Heart right ventricle (tissue), 16 donors: ENCODE measurements at regions not wholly inside any gene's neighbourhood (a gene's known extent, or its start where the extent isn't known, plus 50 kb on each side); places are given as distances from the start of the nearest gene placed in this dataset.
"Not testable (repeated sequence)": the region's sequence is repeated elsewhere in the genome, so short reads cannot be mapped to it uniquely, and the experiment has no call there.

Experiments
- ATAC-seq, 8 donors: fragments of 200-7000 bp; cut with Tn5 transposase; one replicate each; pipeline ENCODE4 v1.9.1; 2020; ENCODE audit warnings: mild to moderate bottlenecking in 8 of 8, moderate library complexity in 8 of 8, moderate number of reproducible peaks in 1 of 8
- DNase-seq, 2 donors: peaks; one replicate each; pipeline ENCODE4 v3.0.0-alpha.2; 2020
- H3K27ac ChIP-seq, 10 donors: fragments of 200-600 bp; sonication (generic) in 2 of 10; one replicate each; pipeline versions ENCODE4 v1.5.0 to v1.8.0; 2020 to 2022; ENCODE audit warnings: mild to moderate bottlenecking in 3 of 10
- H3K27me3 ChIP-seq, 7 donors: fragments of 200-600 bp; one replicate each; pipeline ENCODE4 v1.8.0; 2021 to 2022; ENCODE audit warnings: mild to moderate bottlenecking in 2 of 7
- H3K36me3 ChIP-seq, 9 donors: fragments of 200-600 bp; sonication (generic) in 1 of 9; one replicate each; pipeline versions ENCODE4 v1.5.0 to v1.8.0; 2020 to 2022; ENCODE audit warnings: mild to moderate bottlenecking in 2 of 9
- H3K4me1 ChIP-seq, 9 donors: fragments of 200-600 bp; sonication (generic) in 1 of 9; one replicate each; pipeline versions ENCODE4 v1.5.0 to v1.8.0; 2020 to 2022; ENCODE audit warnings: mild to moderate bottlenecking in 4 of 9
- H3K4me3 ChIP-seq, 10 donors: fragments of 200-600 bp; sonication (generic) in 2 of 10; one replicate each; pipeline versions ENCODE4 v1.5.0 to v1.8.0; 2020 to 2022; ENCODE audit warnings: mild to moderate bottlenecking in 7 of 10, moderate library complexity in 2 of 10
- H3K9me3 ChIP-seq, 11 donors: fragments of 200-600 bp in 10 of 11; sonication (generic) in 2 of 11; one replicate each; pipeline versions ENCODE4 v1.5.0 to v1.8.0; 2013 to 2022; ENCODE audit warnings: mild to moderate bottlenecking in 2 of 11, control low read depth in 1 of 11, moderate library complexity in 1 of 11
- WGBS, 2 donors: extraction: QIAGEN DNeasy Blood & Tissue Kit; methylation state at CpG; one replicate each; pipeline ENCODE4 v1.1.7; 2013; ENCODE audit warnings: inconsistent platforms in 1 of 2; 5-methylcytosine and 5-hydroxymethylcytosine counted together
- intact Hi-C, 10 donors: fragments of 100-400 bp; cut with DNase I; formaldehyde crosslinking; loops; one replicate each; pipeline versions ENCODE4 v1.11.1 to v1.14.2; 2022
- TF ChIP-seq, protein P1 (sequence below), 9 donors: fragments of 200-600 bp; sonication (generic) in 2 of 9; IDR thresholded peaks; one replicate each; pipeline versions ENCODE4 v1.5.0 to v1.8.0; 2021 to 2022; ENCODE audit warnings: antibody characterized with exemption in 9 of 9, mild to moderate bottlenecking in 5 of 9, moderate library complexity in 1 of 9
- donor health status: Arrhythmogenic right ventricular cardiomyopathy.
- donor health status: ischemic (EF 13 %, LVEDD 7.1; RV severe dilation, severe dysfunction).
- donor health status: healthy with polysubstance abuse.
- donor health status: DM: no; HTN: yes; CAD: no.
- donor health status: DM: no; HTN: no; CAD: no.
- donor health status: ischemic (EF 25% LVEDD 6.9; RV normal size, moderate dysfunction).
- donor health status: ischemic (EF 25% LVEDD 5.7; RV mildly dilated, moderate dysfunction).
- donor health status: healthy.
- donor health status: DM: yes; HTN: yes; CAD: no.
- donor health status: Ischemic cardiomyopathy.
- donor health status: ischemic (EF 35%, LVEDD 5.7; RV mildly dilated, moderate dysfunction).
- donor health status: nonischemic (EF 11% LVEDD 7.7; RV severe dilation, severe dysfunction).
- donor health status: DM: yes; HTN: yes; CAD: no.
- donor health status: PGD.
- donor health status: ischemic (EF 29% LVEDD 5.4; RV normal size, mild dysfunction).
- donor health status: nonischemic (EF 23%, LVEDD 6.1; RV moderate dilation, normal function).

GRCh38 chr2:155980941-155981560 lies 351.5 kb downstream of the NR4A2 start:
- Histone ChIP-seq H3K9me3 (peaks cover 0 to 2% (median 0%) of the 10 kb centered on the region in 11 donors), H3K36me3 (no peaks in the 10 kb centered on the region), H3K4me1 (no peaks in the 10 kb centered on the region), H3K27me3 (no peaks in the 10 kb centered on the region), H3K4me3 (no peak overlapping the region), H3K27ac (no peak overlapping the region)
- 71 to 81% methylated on average over 3 of the region's 3 CpGs for WGBS, 2 donors
- ATAC-seq (no peak), DNase-seq (no peak)
- TF ChIP-seq, protein P1, sequence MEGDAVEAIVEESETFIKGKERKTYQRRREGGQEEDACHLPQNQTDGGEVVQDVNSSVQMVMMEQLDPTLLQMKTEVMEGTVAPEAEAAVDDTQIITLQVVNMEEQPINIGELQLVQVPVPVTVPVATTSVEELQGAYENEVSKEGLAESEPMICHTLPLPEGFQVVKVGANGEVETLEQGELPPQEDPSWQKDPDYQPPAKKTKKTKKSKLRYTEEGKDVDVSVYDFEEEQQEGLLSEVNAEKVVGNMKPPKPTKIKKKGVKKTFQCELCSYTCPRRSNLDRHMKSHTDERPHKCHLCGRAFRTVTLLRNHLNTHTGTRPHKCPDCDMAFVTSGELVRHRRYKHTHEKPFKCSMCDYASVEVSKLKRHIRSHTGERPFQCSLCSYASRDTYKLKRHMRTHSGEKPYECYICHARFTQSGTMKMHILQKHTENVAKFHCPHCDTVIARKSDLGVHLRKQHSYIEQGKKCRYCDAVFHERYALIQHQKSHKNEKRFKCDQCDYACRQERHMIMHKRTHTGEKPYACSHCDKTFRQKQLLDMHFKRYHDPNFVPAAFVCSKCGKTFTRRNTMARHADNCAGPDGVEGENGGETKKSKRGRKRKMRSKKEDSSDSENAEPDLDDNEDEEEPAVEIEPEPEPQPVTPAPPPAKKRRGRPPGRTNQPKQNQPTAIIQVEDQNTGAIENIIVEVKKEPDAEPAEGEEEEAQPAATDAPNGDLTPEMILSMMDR (IDR thresholded peaks at IDR 0.05), result no peak
- intact Hi-C loops, result no loop called here

DNA sequence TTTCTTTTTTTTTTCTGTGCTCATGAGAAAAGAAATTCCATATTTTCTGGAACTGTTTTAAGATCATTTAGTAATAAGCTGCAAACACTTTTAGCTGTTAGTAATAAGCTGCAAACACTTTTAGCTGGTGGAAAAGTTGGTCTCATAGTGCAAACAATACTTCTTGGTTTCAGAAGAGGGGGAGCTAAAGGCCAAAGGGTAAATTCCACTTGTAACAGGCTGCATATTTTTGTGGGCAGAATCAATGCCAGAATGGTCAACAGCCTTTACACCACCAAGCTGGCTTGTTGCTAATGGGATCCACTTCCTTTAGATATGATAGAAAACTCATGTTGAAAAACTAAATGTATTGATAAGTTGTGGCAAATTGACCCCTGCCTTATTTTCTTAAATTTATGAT lies 356.8 kb downstream of the NR4A2 start:
- Histone ChIP-seq H3K27me3 (no peaks in the 10 kb centered on the region), H3K36me3 (no peaks in the 10 kb centered on the region), H3K4me1 (no peaks in the 10 kb centered on the region), H3K4me3 (no peak overlapping the region), H3K27ac (no peak overlapping the region), H3K9me3 (peaks cover 0 to 2% (median 0%) of the 10 kb centered on the region in 11 donors)
- TF ChIP-seq, protein P1 (IDR thresholded peaks at IDR 0.05), result no peak
- no peak for ATAC-seq
- DNase-seq, result no peak
- intact Hi-C loops, result no loop called here

DNA sequence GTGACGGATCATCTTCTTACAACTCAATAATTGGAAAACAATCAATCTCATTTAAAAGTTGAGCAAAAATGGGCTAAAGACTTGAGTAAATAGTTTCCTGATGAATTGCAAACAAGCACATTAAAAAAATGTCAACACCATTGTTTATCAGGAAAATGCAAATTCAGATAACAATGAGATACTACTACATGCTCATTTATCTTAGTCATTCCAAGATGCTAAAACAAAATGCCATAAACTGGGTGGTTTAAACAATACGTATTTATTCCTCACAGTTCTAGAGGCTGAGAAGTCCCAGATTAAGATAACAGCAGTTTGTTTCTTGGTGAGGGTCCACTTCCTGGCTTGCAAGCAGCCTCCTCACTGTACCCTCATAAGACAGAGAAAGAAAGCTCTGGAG lies 359.6 kb downstream of the NR4A2 start:
- no peaks in the 10 kb centered on the region for H3K36me3 ChIP-seq
- ATAC-seq, result no peak
- no peaks in the 10 kb centered on the region for H3K4me1 ChIP-seq
- H3K9me3 ChIP-seq, result no peaks in the 10 kb centered on the region
- H3K4me3 ChIP-seq, result no peak overlapping the region
- H3K27me3 ChIP-seq, result no peaks in the 10 kb centered on the region
- TF ChIP-seq, protein P1 (IDR thresholded peaks at IDR 0.05), result no peak
- no peak overlapping the region for H3K27ac ChIP-seq
- DNase-seq, result no peak
- intact Hi-C loops, result no loop called here
- WGBS, 2 donors, result 22 to 49% methylated on average over 2 of the region's 2 CpGs

DNA sequence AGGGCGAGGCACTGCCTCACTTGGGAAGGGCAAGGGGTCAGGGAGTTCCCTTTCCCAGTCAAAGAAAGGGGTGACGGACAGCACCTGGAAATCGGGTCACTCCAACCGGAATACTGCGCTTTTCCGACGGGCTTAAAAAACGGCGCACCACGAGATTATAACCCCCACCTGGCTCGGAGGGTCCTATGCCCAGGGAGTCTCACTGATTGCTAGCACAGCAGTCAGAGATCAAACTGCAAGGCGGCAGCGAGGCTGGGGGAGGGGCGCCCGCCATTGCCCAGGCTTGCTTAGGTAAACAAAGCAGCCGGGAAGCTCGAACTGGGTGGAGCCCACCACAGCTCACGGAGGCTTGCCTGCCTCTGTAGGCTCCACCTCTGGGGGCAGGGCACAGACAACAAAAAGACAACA lies 366.5 kb downstream of the NR4A2 start:
- 76 to 88% methylated on average over 16 to 17 of the region's 18 CpGs for WGBS, 2 donors
- H3K4me1 ChIP-seq, DNase-seq: not testable (repeated sequence)

GRCh38 chr2:155965415-155966063 lies 367.0 kb downstream of the NR4A2 start:
- TF ChIP-seq, protein P1 (IDR thresholded peaks at IDR 0.05), result no peak
- H3K27ac ChIP-seq, result no peak overlapping the region

More for the DNA sequence above, 366.5 kb downstream of the NR4A2 start:
- H3K9me3 ChIP-seq, H3K27ac ChIP-seq, intact Hi-C loops, H3K36me3 ChIP-seq, H3K4me3 ChIP-seq, H3K27me3 ChIP-seq, ATAC-seq: not testable (repeated sequence)

More at GRCh38 chr2:155965415-155966063, 367.0 kb downstream of the NR4A2 start:
- no peak overlapping the region for H3K4me3 ChIP-seq
- 85 to 90% methylated on average over 13 of the region's 14 CpGs for WGBS, 2 donors
- intact Hi-C loops, result no loop called here
- H3K9me3 ChIP-seq, result no peaks in the 10 kb centered on the region
- H3K36me3 ChIP-seq, result no peaks in the 10 kb centered on the region
- no peak for DNase-seq
- no peaks in the 10 kb centered on the region for H3K4me1 ChIP-seq
- ATAC-seq, result no peak
- H3K27me3 ChIP-seq, result no peaks in the 10 kb centered on the region
